Globus pallidus (tissue), 1 donor: ENCODE measurements at regions not wholly inside any gene's neighbourhood (a gene's known extent, or its start where the extent isn't known, plus 50 kb on each side); places are given as distances from the start of the nearest gene placed in this dataset.
A peak's percentile ranks its signal among the peaks of the same experiment; 100 is the strongest.
"Not testable (repeated sequence)": the region's sequence is repeated elsewhere in the genome, so short reads cannot be mapped to it uniquely, and the experiment has no call there.

Experiments
- DNase-seq: peaks from one replicate; pipeline ENCODE4 v3.0.0-alpha.2; 2015; ENCODE audit warnings: low spot score

GRCh38 chr2:57314682-57315081, 731.9 kb upstream of the VRK2 start:
- no peak for DNase-seq

DNA sequence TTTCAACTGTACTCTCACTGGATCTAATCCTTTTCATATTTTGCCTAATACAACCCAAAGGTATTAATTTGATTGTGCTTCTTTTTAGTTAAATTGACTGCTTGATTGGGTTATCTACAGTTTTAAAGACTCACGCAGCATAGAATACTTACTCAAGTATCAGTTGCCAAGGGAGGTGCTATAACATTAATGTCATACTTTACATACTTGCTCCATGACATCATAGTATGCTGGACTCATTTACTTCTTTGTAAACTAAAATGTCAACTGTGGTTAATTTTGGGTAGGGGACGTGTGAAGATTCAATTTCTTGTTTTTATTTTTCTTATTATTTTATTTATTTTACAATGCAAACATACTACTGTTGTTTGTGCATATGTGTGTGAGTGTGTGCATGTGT, 716.2 kb upstream of the VRK2 start:
- DNase-seq = no peak

DNA sequence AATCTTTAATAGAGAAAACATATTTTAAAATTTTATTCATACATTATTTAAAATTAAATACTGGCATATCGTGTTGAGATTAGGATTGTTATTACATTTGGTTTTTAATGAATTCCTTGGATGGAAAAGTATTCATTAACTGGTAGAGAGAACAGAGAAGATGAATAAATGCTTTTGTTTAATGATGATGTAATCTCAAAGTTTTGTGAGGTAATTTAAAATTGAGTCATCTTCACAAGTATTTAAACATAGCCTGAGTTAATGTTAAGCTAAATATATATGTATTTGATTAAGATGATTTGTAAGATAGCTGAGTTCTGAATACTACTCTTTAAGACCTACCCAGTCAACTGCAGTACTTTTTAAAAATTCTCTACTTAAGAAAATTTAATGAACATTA, 713.4 kb upstream of the VRK2 start:
- no peak for DNase-seq

DNA sequence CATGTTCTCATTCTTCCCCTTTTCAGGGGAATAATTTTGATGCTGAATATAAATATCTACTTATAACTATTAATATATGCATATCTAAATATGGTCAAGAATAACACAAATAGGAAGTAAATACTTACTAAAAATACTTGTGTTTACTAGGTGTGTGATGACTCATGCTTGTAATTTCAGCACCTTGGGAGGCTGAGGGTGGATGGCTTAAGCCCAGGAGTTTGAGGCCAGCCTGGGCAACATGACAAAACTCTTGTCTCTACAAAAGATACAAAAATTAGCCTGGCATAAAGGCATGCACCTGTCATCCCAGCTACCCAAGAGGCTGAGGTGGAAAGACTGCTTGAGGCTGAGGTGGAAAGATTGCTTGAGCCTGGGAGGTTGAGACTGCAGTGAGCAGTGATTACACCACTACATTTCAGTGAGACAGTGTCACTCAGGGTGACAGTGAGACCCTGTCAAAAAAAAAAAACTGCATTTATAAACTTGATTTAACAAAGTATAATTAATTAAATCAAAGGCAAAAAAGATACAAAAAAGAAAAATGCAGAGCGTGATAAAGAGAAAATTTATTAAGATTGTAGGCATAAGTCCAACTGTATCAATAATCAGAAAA, 703.1 kb upstream of the VRK2 start:
- no peak for DNase-seq

DNA sequence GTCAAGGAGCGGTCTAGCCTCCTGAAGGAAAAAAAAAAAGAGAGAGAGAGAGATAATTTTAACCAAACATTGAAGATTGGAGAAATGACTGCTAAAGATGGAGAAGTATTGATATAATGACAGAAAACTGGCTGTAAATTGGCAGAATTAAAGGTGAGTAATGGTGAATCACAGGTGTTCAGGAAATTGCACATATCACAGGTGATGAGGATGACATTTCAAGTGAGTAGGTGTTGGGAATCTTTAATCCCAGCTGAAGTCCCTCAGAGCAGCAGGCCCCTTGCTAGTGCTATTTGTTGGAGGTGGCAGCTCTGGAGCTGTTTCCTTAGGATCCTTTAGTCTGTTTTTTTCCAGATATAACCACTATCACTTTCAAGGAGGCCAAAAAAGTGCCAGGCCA, 678.4 kb upstream of the VRK2 start:
- no peak for DNase-seq

DNA sequence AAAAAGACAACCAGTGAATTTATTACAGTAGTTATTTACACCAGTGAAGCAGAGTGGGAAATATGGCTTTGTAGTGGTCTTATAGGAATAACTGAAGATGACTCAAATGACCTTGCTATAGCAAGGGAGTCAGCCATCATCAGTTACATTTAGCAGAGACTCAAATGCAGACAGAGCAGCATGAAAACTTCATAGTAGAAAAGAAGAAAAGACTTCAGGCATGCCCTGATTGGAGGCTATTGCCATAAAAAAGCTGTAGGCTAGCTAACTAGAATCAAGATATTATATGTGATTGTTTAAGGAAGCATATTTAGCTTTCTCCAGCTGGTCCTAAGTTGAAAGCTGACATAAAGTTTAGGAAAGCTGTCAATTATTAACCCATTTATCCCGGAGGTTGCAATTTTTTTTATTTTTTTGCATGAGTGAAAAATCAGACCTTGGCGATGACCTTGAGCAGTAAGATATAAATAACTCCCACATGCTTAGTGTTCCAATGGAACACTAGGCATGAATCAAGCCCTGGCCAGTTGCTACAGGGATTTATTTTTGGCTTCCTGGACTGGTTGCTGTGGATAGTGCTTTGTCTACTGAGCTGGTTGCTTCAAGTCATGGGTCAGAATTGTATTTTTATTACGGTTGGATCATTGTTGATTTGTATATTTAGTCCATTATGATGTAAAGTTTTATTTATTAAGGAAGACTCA, 675.6 kb upstream of the VRK2 start:
- no peak for DNase-seq

DNA sequence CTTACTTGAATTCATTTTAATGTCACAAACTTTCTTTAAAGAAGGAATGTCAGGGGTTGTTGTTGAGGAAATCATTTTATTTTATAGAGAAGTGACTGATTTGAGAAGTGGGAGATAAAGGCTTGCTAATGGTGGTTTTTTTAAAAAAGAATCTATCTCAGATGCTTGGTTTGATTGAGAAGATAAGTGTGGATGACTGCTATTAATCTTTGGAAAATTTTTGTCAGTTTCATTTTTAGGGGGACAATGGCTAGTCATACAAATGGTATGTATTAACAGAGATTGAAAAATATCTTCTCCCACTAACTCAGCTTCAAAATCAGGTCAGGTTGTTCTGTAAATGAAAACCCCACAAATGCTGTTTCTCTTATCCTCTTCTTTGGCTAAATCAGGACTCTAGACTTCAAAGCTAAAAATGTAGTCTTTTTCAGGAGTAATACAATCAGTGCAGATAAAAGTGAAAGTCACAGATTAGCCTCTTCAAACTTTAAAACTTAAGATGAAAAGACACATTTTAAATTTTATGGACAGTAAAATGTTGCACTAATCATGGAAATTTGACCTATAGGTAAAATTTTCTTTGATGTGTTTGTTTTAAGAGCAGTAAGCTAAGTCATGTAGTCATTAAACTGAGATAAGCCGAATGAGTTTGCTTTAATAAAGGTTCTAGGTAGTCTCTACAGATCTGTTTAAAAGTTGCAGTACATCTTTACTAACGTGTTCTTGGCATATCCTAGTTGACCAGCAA, 674.2 kb upstream of the VRK2 start:
- no peak for DNase-seq

DNA sequence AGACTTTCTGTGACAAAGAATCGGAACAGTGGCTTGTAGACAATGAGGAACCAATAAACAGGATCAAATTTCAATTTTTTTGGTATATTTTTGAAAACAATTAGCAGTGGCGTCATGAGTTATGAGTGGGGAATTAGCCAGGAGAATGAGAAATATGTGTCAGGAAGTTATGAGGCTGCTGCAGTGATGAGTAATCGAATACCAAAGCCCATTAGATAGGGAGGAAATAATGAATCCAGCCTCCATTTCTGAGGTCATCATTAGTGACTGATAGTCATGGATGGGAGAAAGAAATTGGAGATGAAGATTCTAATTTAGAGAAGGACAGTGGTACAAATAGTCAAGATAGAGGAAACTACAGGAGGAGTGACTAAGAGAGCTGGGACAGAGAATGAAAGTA, 673.1 kb upstream of the VRK2 start:
- no peak for DNase-seq

GRCh38 chr2:57376985-57377384, 669.6 kb upstream of the VRK2 start:
- DNase-seq = peak; percentile 2

- DNase-seq = no peak
These were observed 660.3 kb upstream of the VRK2 start for GRCh38 chr2:57386305-57386704.

DNA sequence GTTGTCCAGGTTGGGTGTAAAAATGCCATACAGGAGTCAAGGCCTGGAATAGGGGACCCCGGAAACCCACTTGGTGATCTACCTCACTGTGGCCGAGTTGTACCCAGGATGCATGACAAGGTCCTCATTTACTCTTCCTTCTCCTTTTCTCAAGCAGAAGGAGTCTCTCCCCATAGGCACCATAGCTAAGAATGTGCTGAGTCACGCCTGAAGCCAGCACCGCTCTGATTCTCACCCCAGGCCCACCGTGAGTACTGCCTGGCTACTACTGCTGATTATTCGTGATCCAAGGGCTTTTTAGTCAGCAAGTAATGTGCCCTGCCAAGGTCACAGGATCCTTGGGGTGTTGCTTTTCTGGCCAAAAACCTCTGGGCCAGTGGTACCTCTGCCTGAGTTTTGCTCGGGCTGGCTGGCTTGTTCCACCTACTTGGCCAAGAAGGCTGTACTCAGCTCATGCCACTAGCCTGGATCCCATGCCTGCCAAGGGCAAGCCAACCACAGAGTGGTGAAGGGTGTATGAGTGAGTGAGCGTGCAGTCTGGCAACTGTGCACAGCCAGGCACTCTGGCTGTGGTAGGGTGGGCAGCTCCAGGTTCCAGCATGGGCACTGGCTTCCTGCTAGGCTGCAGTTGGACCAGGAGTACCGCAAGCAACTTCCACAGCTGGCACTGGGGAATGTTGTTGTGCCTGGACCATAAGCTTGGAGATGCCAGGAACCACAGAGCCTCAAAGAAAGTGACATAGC, 650.1 kb upstream of the VRK2 start:
- no peak for DNase-seq

DNA sequence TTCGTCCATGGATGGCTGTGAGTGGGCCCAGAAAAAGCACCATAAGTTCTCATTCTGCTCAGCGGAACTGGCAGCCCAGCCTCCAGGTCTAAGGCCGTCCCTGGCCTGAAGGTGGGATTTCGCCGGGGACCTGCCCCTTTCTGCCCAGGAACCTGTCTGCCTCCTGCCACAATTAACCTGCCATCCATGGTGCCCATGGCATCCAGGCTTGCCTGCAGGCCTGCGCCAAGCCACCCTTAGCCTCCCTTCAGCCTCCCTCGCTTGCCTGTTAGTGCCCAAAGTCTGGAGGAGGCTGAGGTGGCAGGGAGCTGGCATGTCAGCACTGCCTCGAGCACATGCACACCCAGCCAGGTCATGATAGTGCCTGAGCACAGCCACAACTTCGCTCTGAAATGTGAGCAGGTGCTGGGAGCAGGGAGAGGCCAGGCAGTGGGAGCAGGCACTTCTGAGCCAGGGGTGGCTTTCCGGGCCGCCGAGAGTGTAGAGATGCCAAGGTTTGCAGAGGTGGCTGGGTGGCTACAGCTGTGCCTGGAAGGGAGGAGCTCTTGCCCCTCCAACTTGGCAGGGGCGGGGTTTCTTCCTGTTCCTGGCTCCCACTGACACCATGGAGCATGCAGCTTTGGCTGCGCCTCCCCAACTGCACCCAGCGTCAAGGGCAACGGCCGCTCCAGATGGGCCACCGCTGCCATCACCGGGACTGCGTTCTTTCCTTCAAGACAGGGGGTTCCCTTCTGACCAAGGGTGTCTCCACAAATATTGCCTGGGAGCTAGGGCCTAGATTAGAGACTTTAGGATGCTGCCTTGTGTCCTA, 648.9 kb upstream of the VRK2 start:
- no peak for DNase-seq

DNA sequence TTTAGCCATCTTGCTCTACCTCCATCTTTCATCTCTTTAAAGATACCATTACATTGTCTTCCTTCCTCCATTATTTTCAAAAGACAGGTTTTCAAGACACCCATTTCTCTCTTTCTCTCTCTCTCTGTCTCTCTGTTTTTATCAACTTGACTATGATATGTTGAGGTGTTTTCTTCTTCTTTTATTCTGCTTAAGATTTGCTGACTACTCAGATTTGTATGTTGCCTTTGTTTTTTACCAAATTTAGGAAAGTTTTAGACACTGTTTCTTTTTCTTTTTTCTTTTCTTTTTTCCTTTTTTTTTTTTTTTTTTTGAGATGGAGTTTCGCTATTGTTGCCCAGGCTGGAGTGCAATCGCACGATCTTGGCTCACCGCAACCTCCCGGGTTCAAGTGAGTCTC, 647.5 kb upstream of the VRK2 start:
- DNase-seq = no peak

GRCh38 chr2:57402096-57402495, 644.5 kb upstream of the VRK2 start:
- DNase-seq = no peak

- DNase-seq = no peak
These were observed 643.9 kb upstream of the VRK2 start for GRCh38 chr2:57402755-57403154.

DNA sequence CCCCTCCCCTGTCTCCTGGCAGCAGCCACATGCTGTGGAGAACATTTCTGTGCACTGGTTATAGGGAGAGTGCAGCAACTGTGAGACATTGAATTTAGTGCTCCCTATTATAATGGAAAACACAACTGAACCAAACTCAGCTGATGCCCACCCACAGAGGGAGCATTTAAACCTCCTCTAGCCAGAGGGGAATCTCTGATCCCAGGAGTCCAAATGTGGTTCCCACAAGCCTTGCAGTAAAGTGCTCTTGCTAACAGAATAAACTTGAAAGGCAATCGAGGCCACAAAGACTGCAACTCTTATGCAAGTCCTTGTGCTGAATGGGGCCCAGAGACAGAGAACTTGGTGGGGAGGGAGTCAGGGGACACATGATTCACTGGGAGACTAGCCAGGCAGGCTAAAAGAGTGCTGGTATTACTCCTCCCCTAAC, 638.8 kb upstream of the VRK2 start:
- no peak for DNase-seq

GRCh38 chr2:57408587-57408986, 638.0 kb upstream of the VRK2 start:
- no peak for DNase-seq

GRCh38 chr2:57417007-57417406, 629.6 kb upstream of the VRK2 start:
- DNase-seq = no peak

- not testable (repeated sequence) for DNase-seq
These were observed 627.7 kb upstream of the VRK2 start for GRCh38 chr2:57418859-57419346.

- DNase-seq = no peak
These were observed 616.8 kb upstream of the VRK2 start for GRCh38 chr2:57429831-57430230.

GRCh38 chr2:57432528-57432927, 614.1 kb upstream of the VRK2 start:
- DNase-seq = no peak

DNA sequence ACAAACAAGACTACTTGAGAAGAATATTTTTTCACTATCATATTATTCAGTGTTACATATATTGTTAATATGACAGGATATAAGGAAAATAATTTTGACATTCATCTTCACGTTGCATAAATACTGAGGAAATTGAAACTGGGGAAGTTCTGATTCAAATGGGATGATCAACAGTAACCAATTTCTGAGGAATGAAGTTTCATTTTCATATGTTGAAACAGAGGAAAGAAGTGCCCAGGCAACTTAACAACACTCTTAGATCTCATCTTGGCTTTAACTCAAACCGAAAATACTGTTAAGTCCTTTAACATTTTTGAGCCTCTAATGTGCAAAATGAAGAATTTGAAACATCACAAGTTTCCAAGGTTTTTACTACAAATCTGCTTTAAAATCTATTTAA, 612.2 kb upstream of the VRK2 start:
- no peak for DNase-seq
